ENCODE measurements at regions not wholly inside any gene's neighbourhood (a gene's known extent, or its start where the extent isn't known, plus 50 kb on each side); places are given as distances from the start of the nearest gene placed in this dataset.

DNA sequence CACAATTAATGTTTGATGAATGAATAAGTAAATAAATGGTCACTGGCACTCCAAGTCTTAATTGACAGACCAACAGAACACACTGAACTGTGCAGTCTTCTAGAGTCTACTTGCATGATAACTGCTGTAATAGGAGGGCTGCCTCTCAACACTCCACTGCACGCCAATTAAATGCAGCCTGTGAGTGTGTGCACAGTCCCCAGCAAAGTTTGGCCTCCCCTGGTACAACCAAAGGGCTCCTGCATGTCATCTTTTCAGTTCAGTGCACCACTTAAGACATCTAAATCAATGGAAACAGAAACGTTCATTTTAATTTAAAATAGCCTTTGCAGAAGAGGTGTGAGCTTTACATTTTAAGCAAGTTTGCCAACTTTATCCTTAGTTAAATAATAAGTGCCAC is 121.7 kb upstream of the USP15 start:
- TF ChIP-seq, protein P1, sequence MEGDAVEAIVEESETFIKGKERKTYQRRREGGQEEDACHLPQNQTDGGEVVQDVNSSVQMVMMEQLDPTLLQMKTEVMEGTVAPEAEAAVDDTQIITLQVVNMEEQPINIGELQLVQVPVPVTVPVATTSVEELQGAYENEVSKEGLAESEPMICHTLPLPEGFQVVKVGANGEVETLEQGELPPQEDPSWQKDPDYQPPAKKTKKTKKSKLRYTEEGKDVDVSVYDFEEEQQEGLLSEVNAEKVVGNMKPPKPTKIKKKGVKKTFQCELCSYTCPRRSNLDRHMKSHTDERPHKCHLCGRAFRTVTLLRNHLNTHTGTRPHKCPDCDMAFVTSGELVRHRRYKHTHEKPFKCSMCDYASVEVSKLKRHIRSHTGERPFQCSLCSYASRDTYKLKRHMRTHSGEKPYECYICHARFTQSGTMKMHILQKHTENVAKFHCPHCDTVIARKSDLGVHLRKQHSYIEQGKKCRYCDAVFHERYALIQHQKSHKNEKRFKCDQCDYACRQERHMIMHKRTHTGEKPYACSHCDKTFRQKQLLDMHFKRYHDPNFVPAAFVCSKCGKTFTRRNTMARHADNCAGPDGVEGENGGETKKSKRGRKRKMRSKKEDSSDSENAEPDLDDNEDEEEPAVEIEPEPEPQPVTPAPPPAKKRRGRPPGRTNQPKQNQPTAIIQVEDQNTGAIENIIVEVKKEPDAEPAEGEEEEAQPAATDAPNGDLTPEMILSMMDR (IDR thresholded peaks at IDR 0.05), result no peak
- TF ChIP-seq POLR2A (IDR thresholded peaks at IDR 0.05) (no peak), POLR2AphosphoS5 (IDR thresholded peaks at IDR 0.05) (no peak)

Data from breast epithelium (tissue), 3 donors.